Activated T-cell treated with anti-CD3 and anti-CD28 coated beads, Interleukin-2, amount 50 U/mL, for 72 hours (primary cell): ENCODE measurements at regions not wholly inside any gene's neighbourhood (a gene's known extent, or its start where the extent isn't known, plus 50 kb on each side); places are given as distances from the start of the nearest gene placed in this dataset.

Source experiments
- ATAC-seq, 2 donors: fragments of 150-1000 bp; cut with Tn5 transposase; replicated peaks in 1 of 2; 2 replicates each; pipeline ENCODE4 v1.10.0; 2021; ENCODE audit warnings: moderate library complexity in 2 of 2, mild to moderate bottlenecking in 1 of 2
- DNase-seq, 2 donors: peaks; one replicate each; pipeline ENCODE4 v3.0.0; 2021 to 2022; ENCODE audit warnings: mixed read lengths in 1 of 2
- H3K27ac Mint-ChIP-seq: one replicate; pipeline ENCODE4 v1.8.0; 2022; ENCODE audit warnings: mild to moderate bottlenecking, moderate library complexity, mixed read lengths
- H3K27me3 Mint-ChIP-seq: one replicate; pipeline ENCODE4 v1.8.0; 2022; ENCODE audit warnings: low read depth, mixed read lengths
- H3K36me3 Mint-ChIP-seq, 2 donors: one replicate each; pipeline ENCODE4 v1.8.0; 2022; ENCODE audit warnings: mixed read lengths in 2 of 2, mild to moderate bottlenecking in 1 of 2; ENCODE audit not compliant: insufficient read depth in 2 of 2
- H3K4me1 Mint-ChIP-seq: one replicate; pipeline ENCODE4 v1.8.0; 2022; ENCODE audit warnings: low read depth, mixed read lengths
- H3K4me3 Mint-ChIP-seq, 2 donors: one replicate each; pipeline ENCODE4 v1.8.0; 2022; ENCODE audit warnings: mild to moderate bottlenecking in 2 of 2, mixed read lengths in 2 of 2, moderate library complexity in 2 of 2
- H3K9me3 Mint-ChIP-seq, 2 donors: one replicate each; pipeline ENCODE4 v1.8.0; 2022; ENCODE audit warnings: mixed read lengths in 2 of 2

GRCh38 chr7:25321424-25321823 lies 93.1 kb upstream of the NPVF start:
- DNase-seq (no peak), ATAC-seq (no peak)
- Mint-ChIP-seq H3K27me3 (peaks cover 15% of the 10 kb centered on the region), H3K4me1 (no peaks in the 10 kb centered on the region), H3K27ac (no peak overlapping the region), H3K9me3 (no peaks in the 10 kb centered on the region), H3K36me3 (no peaks in the 10 kb centered on the region), H3K4me3 (no peak overlapping the region)

GRCh38 chr7:25322473-25322872 lies 94.2 kb upstream of the NPVF start:
- Mint-ChIP-seq H3K4me3 (no peak overlapping the region), H3K9me3 (no peaks in the 10 kb centered on the region), H3K27me3 (peaks cover 15% of the 10 kb centered on the region), H3K27ac (no peak overlapping the region), H3K36me3 (no peaks in the 10 kb centered on the region), H3K4me1 (no peaks in the 10 kb centered on the region)
- DNase-seq (no peak), ATAC-seq (no peak)

GRCh38 chr7:25325186-25325757 lies 97.0 kb upstream of the NPVF start:
- H3K4me1 Mint-ChIP-seq, result no peaks in the 10 kb centered on the region

GRCh38 chr7:25326501-25327156 lies 98.3 kb upstream of the NPVF start:
- Mint-ChIP-seq H3K36me3 (no peaks in the 10 kb centered on the region), H3K4me1 (no peaks in the 10 kb centered on the region), H3K4me3 (no peak overlapping the region), H3K27me3 (peaks cover 15% of the 10 kb centered on the region), H3K9me3 (no peaks in the 10 kb centered on the region), H3K27ac (no peak overlapping the region)
- DNase-seq, result no peak
- no peak for ATAC-seq

More at GRCh38 chr7:25325186-25325757, 97.0 kb upstream of the NPVF start:
- H3K4me3 Mint-ChIP-seq, result no peak overlapping the region
- no peak overlapping the region for H3K27ac Mint-ChIP-seq
- ATAC-seq (no peak), DNase-seq (no peak)
- H3K36me3 Mint-ChIP-seq, result no peaks in the 10 kb centered on the region
- no peaks in the 10 kb centered on the region for H3K9me3 Mint-ChIP-seq
- H3K27me3 Mint-ChIP-seq, result peaks cover 15% of the 10 kb centered on the region

GRCh38 chr7:25329815-25330214 lies 101.5 kb upstream of the NPVF start:
- no peak overlapping the region for H3K27ac Mint-ChIP-seq
- H3K4me3 Mint-ChIP-seq, result no peak overlapping the region
- H3K9me3 Mint-ChIP-seq, result no peaks in the 10 kb centered on the region
- H3K36me3 Mint-ChIP-seq, result no peaks in the 10 kb centered on the region
- H3K27me3 Mint-ChIP-seq, result peaks cover 4% of the 10 kb centered on the region
- DNase-seq (no peak), ATAC-seq (no peak)
- H3K4me1 Mint-ChIP-seq, result no peaks in the 10 kb centered on the region

- Mint-ChIP-seq H3K27ac (no peak overlapping the region), H3K27me3 (peaks cover 9% of the 10 kb centered on the region), H3K4me3 (no peak overlapping the region), H3K9me3 (no peaks in the 10 kb centered on the region), H3K4me1 (no peaks in the 10 kb centered on the region), H3K36me3 (no peaks in the 10 kb centered on the region)
- ATAC-seq (no peak), DNase-seq (no peak)
Observed at GRCh38 chr7:25333296-25333928, 105.1 kb upstream of the NPVF start.

- no peak overlapping the region for H3K27ac Mint-ChIP-seq
- no peak overlapping the region for H3K4me3 Mint-ChIP-seq
- H3K27me3 Mint-ChIP-seq, result peaks cover 19% of the 10 kb centered on the region
- DNase-seq (no peak), ATAC-seq (no peak)
- H3K9me3 Mint-ChIP-seq, result no peaks in the 10 kb centered on the region
- no peaks in the 10 kb centered on the region for H3K4me1 Mint-ChIP-seq
- H3K36me3 Mint-ChIP-seq, result no peaks in the 10 kb centered on the region
Observed at GRCh38 chr7:25347360-25348066, 119.2 kb upstream of the NPVF start.

GRCh38 chr7:25348104-25348503 lies 119.8 kb upstream of the NPVF start:
- no peaks in the 10 kb centered on the region for H3K4me1 Mint-ChIP-seq
- H3K9me3 Mint-ChIP-seq, result no peaks in the 10 kb centered on the region
- H3K4me3 Mint-ChIP-seq, result no peak overlapping the region
- ATAC-seq, result no peak
- H3K27me3 Mint-ChIP-seq, result peaks cover 16% of the 10 kb centered on the region
- no peak for DNase-seq
- H3K36me3 Mint-ChIP-seq, result no peaks in the 10 kb centered on the region
- H3K27ac Mint-ChIP-seq, result no peak overlapping the region

- no peak overlapping the region for H3K27ac Mint-ChIP-seq
- peaks cover 12% of the 10 kb centered on the region for H3K27me3 Mint-ChIP-seq
- DNase-seq (no peak), ATAC-seq (no peak)
- no peaks in the 10 kb centered on the region for H3K36me3 Mint-ChIP-seq
- H3K4me3 Mint-ChIP-seq, result no peak overlapping the region
- H3K4me1 Mint-ChIP-seq, result peaks cover 10% of the 10 kb centered on the region
- no peaks in the 10 kb centered on the region for H3K9me3 Mint-ChIP-seq
Observed at GRCh38 chr7:25349283-25350017, 121.2 kb upstream of the NPVF start.

GRCh38 chr7:25350041-25350440 lies 121.8 kb upstream of the NPVF start:
- no peaks in the 10 kb centered on the region for H3K36me3 Mint-ChIP-seq
- H3K4me3 Mint-ChIP-seq, result no peak overlapping the region
- H3K27ac Mint-ChIP-seq, result no peak overlapping the region
- DNase-seq (no peak), ATAC-seq (no peak)
- peaks cover 12% of the 10 kb centered on the region for H3K27me3 Mint-ChIP-seq
- H3K9me3 Mint-ChIP-seq, result no peaks in the 10 kb centered on the region
- H3K4me1 Mint-ChIP-seq, result peaks cover 11% of the 10 kb centered on the region

- no peaks in the 10 kb centered on the region for H3K9me3 Mint-ChIP-seq
- H3K27ac Mint-ChIP-seq, result no peak overlapping the region
- ATAC-seq, result no peak
- H3K36me3 Mint-ChIP-seq, result no peaks in the 10 kb centered on the region
- H3K4me1 Mint-ChIP-seq, result peaks cover 11% of the 10 kb centered on the region
- no peak for DNase-seq
- peaks cover 12% of the 10 kb centered on the region for H3K27me3 Mint-ChIP-seq
- H3K4me3 Mint-ChIP-seq, result no peak overlapping the region
Observed at GRCh38 chr7:25351761-25352160, 123.5 kb upstream of the NPVF start.

GRCh38 chr7:25353196-25353595 lies 124.9 kb upstream of the NPVF start:
- Mint-ChIP-seq H3K27me3 (peaks cover 5% of the 10 kb centered on the region), H3K27ac (no peak overlapping the region), H3K9me3 (no peaks in the 10 kb centered on the region), H3K4me3 (no peak overlapping the region), H3K36me3 (no peaks in the 10 kb centered on the region), H3K4me1 (peaks cover 11% of the 10 kb centered on the region)
- no peak for ATAC-seq
- no peak for DNase-seq

GRCh38 chr7:25353732-25354131 lies 125.4 kb upstream of the NPVF start:
- H3K27ac Mint-ChIP-seq, result no peak overlapping the region
- no peak overlapping the region for H3K4me3 Mint-ChIP-seq
- no peak for ATAC-seq
- H3K36me3 Mint-ChIP-seq, result no peaks in the 10 kb centered on the region
- H3K9me3 Mint-ChIP-seq, result no peaks in the 10 kb centered on the region
- no peak for DNase-seq
- peaks cover 5% of the 10 kb centered on the region for H3K27me3 Mint-ChIP-seq
- H3K4me1 Mint-ChIP-seq, result peaks cover 11% of the 10 kb centered on the region
